ENCODE measurements at regions not wholly inside any gene's neighbourhood (a gene's known extent, or its start where the extent isn't known, plus 50 kb on each side); places are given as distances from the start of the nearest gene placed in this dataset.
A peak's percentile ranks its signal among the peaks of the same experiment; 100 is the strongest.

DNA sequence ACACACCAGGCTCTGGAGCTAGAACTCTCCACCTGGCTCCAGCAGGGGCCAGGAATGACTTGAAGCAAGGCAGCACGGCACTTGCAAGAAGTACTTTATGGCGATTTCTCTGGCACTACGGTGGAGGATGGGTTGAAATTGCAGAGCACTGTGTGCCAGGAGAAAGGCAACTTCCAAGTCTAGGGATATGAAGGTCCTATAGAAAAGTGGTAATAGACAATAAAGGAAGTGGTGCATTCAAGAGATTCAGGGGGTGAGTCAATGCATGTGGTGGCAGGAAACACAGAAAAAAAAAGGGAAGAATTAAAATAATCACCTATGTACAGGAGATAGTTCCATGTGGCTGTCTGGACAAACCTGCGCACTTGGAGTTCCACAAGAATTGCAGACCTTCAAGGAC, 240.3 kb upstream of the DYNLRB2 start:
- Histone ChIP-seq H3K36me3 (ENCODE audit: control insufficient read depth in 1 of 2, insufficient read depth in 2 of 2, low read depth in 1 of 2, low read length in 2 of 2) (no peaks in the 10 kb centered on the region), H2BK12ac (ENCODE audit: low read length in 2 of 2) (no peak overlapping the region), H3K9ac (ENCODE audit: low read length) (no peak overlapping the region), H2BK120ac (ENCODE audit: low read depth, low read length) (no peak overlapping the region), H3K27me3 (ENCODE audit: control insufficient read depth in 1 of 2, insufficient read depth in 1 of 2, low read length in 2 of 2) (peaks cover 0 to 5% of the 10 kb centered on the region in 2 experiments), H4K91ac (ENCODE audit: low read length) (no peak overlapping the region), H3K4me3 (ENCODE audit: insufficient read depth in 1 of 2, low read depth in 1 of 2, low read length in 2 of 2) (no peak overlapping the region), H2AFZ (ENCODE audit: low read depth, low read length) (no peak overlapping the region), H3K14ac (ENCODE audit: low read length in 2 of 2) (no peak overlapping the region), H2AK5ac (ENCODE audit: low read length, severe bottlenecking) (peak overlapping the region; percentile 96), H2BK15ac (ENCODE audit: low read depth, poor library complexity, severe bottlenecking) (no peak overlapping the region), H3K9me3 (ENCODE audit: control insufficient read depth, low read length) (no peaks in the 10 kb centered on the region), H2BK5ac (ENCODE audit: low read depth, low read length, poor library complexity, severe bottlenecking) (peak overlapping the region; percentile 75), H4K8ac (ENCODE audit: low read length) (no peak overlapping the region), H3K27ac (ENCODE audit: low read length, poor library complexity, severe bottlenecking) (peak overlapping the region; percentile 92), H3K4me1 (ENCODE audit: control insufficient read depth, insufficient read depth, low read depth, low read length) (peaks cover 5% of the 10 kb centered on the region), H3K23ac (ENCODE audit: low read length in 2 of 2) (no peak overlapping the region), H3K79me1 (replicated peaks; ENCODE audit: low read length, poor library complexity, severe bottlenecking) (no peaks in the 10 kb centered on the region), H3K18ac (ENCODE audit: low read depth in 1 of 2, low read length in 2 of 2) (peak overlapping the region in 1 of 2 experiments; percentile 54), H3K4ac (ENCODE audit: low read depth in 1 of 2, low read length in 2 of 2) (no peak overlapping the region), H3K4me2 (ENCODE audit: low read length, poor library complexity, severe bottlenecking) (no peak overlapping the region)
- 78% methylated on average over 3 of the region's 4 CpGs for WGBS
- DNase-seq: peak; percentile 2

DNA sequence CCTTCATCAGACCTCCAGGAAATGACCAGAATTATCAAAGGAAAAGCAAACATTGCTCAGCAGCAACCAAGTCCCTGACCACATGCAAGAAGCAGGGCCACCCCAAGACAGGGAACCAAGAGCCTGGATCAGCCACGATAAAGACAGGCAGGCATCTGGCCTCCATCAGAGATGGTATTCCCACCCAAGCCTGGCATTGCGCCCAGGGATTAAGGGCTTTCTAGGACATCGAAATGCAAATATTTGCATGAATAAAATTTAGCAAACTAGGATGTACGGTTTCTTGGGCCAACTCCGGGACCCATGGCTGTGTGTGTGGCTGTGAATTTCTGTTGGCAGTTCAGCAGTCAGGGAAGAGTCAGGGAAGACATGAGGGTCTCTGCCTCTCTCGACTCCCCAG, 241.4 kb upstream of the DYNLRB2 start:
- Histone ChIP-seq H3K9ac (ENCODE audit: low read length) (no peak overlapping the region), H2AFZ (ENCODE audit: low read depth, low read length) (no peak overlapping the region), H3K4me3 (ENCODE audit: insufficient read depth in 1 of 2, low read depth in 1 of 2, low read length in 2 of 2) (no peak overlapping the region), H4K8ac (ENCODE audit: low read length) (no peak overlapping the region), H3K79me1 (replicated peaks; ENCODE audit: low read length, poor library complexity, severe bottlenecking) (no peaks in the 10 kb centered on the region), H3K4me2 (ENCODE audit: low read length, poor library complexity, severe bottlenecking) (no peak overlapping the region), H2BK5ac (ENCODE audit: low read depth, low read length, poor library complexity, severe bottlenecking) (no peak overlapping the region), H3K4ac (ENCODE audit: low read depth in 1 of 2, low read length in 2 of 2) (no peak overlapping the region), H3K23ac (ENCODE audit: low read length in 2 of 2) (no peak overlapping the region), H2AK5ac (ENCODE audit: low read length, severe bottlenecking) (peak overlapping the region; percentile 19), H3K4me1 (ENCODE audit: control insufficient read depth, insufficient read depth, low read depth, low read length) (peaks cover 5% of the 10 kb centered on the region), H3K27me3 (ENCODE audit: control insufficient read depth in 1 of 2, insufficient read depth in 1 of 2, low read length in 2 of 2) (peaks cover 0 to 3% of the 10 kb centered on the region in 2 experiments), H3K18ac (ENCODE audit: low read depth in 1 of 2, low read length in 2 of 2) (no peak overlapping the region), H4K91ac (ENCODE audit: low read length) (no peak overlapping the region), H2BK15ac (ENCODE audit: low read depth, poor library complexity, severe bottlenecking) (no peak overlapping the region), H3K14ac (ENCODE audit: low read length in 2 of 2) (no peak overlapping the region), H2BK12ac (ENCODE audit: low read length in 2 of 2) (no peak overlapping the region), H3K27ac (ENCODE audit: low read length, poor library complexity, severe bottlenecking) (no peak overlapping the region), H3K9me3 (ENCODE audit: control insufficient read depth, low read length) (no peaks in the 10 kb centered on the region), H2BK120ac (ENCODE audit: low read depth, low read length) (no peak overlapping the region), H3K36me3 (ENCODE audit: control insufficient read depth in 1 of 2, insufficient read depth in 2 of 2, low read depth in 1 of 2, low read length in 2 of 2) (no peaks in the 10 kb centered on the region)
- WGBS: 69% methylated on average over 4 of the region's 6 CpGs
- peak; percentile 2 for DNase-seq

GRCh38 chr16:80298676-80299075, 242.1 kb upstream of the DYNLRB2 start:
- Histone ChIP-seq H3K9me3 (ENCODE audit: control insufficient read depth, low read length) (no peaks in the 10 kb centered on the region), H4K8ac (ENCODE audit: low read length) (no peak overlapping the region), H2BK12ac (ENCODE audit: low read length in 2 of 2) (no peak overlapping the region), H3K36me3 (ENCODE audit: control insufficient read depth in 1 of 2, insufficient read depth in 2 of 2, low read depth in 1 of 2, low read length in 2 of 2) (no peaks in the 10 kb centered on the region), H3K79me1 (replicated peaks; ENCODE audit: low read length, poor library complexity, severe bottlenecking) (no peaks in the 10 kb centered on the region), H3K4me2 (ENCODE audit: low read length, poor library complexity, severe bottlenecking) (no peak overlapping the region), H2AK5ac (ENCODE audit: low read length, severe bottlenecking) (no peak overlapping the region), H4K91ac (ENCODE audit: low read length) (no peak overlapping the region), H3K27me3 (ENCODE audit: control insufficient read depth in 1 of 2, insufficient read depth in 1 of 2, low read length in 2 of 2) (no peaks in the 10 kb centered on the region), H2BK15ac (ENCODE audit: low read depth, poor library complexity, severe bottlenecking) (no peak overlapping the region), H3K18ac (ENCODE audit: low read depth in 1 of 2, low read length in 2 of 2) (no peak overlapping the region), H3K23ac (ENCODE audit: low read length in 2 of 2) (no peak overlapping the region), H3K9ac (ENCODE audit: low read length) (no peak overlapping the region), H3K4me1 (ENCODE audit: control insufficient read depth, insufficient read depth, low read depth, low read length) (peaks cover 5% of the 10 kb centered on the region), H3K14ac (ENCODE audit: low read length in 2 of 2) (no peak overlapping the region), H3K27ac (ENCODE audit: low read length, poor library complexity, severe bottlenecking) (no peak overlapping the region), H3K4ac (ENCODE audit: low read depth in 1 of 2, low read length in 2 of 2) (no peak overlapping the region), H2AFZ (ENCODE audit: low read depth, low read length) (no peak overlapping the region), H2BK120ac (ENCODE audit: low read depth, low read length) (no peak overlapping the region), H3K4me3 (ENCODE audit: insufficient read depth in 1 of 2, low read depth in 1 of 2, low read length in 2 of 2) (no peak overlapping the region), H2BK5ac (ENCODE audit: low read depth, low read length, poor library complexity, severe bottlenecking) (no peak overlapping the region)
- no peak for DNase-seq

- Histone ChIP-seq H4K91ac (ENCODE audit: low read length) (no peak overlapping the region), H4K8ac (ENCODE audit: low read length) (no peak overlapping the region), H3K27ac (ENCODE audit: low read length, poor library complexity, severe bottlenecking) (no peak overlapping the region), H3K36me3 (ENCODE audit: control insufficient read depth in 1 of 2, insufficient read depth in 2 of 2, low read depth in 1 of 2, low read length in 2 of 2) (no peaks in the 10 kb centered on the region), H2BK15ac (ENCODE audit: low read depth, poor library complexity, severe bottlenecking) (no peak overlapping the region), H3K4me2 (ENCODE audit: low read length, poor library complexity, severe bottlenecking) (no peak overlapping the region), H2BK120ac (ENCODE audit: low read depth, low read length) (no peak overlapping the region), H3K23ac (ENCODE audit: low read length in 2 of 2) (no peak overlapping the region), H2AFZ (ENCODE audit: low read depth, low read length) (no peak overlapping the region), H2BK12ac (ENCODE audit: low read length in 2 of 2) (no peak overlapping the region), H3K4me3 (ENCODE audit: insufficient read depth in 1 of 2, low read depth in 1 of 2, low read length in 2 of 2) (no peak overlapping the region), H3K4me1 (ENCODE audit: control insufficient read depth, insufficient read depth, low read depth, low read length) (peaks cover 3% of the 10 kb centered on the region), H3K4ac (ENCODE audit: low read depth in 1 of 2, low read length in 2 of 2) (no peak overlapping the region), H3K14ac (ENCODE audit: low read length in 2 of 2) (no peak overlapping the region), H3K9ac (ENCODE audit: low read length) (no peak overlapping the region), H2AK5ac (ENCODE audit: low read length, severe bottlenecking) (no peak overlapping the region), H2BK5ac (ENCODE audit: low read depth, low read length, poor library complexity, severe bottlenecking) (no peak overlapping the region), H3K18ac (ENCODE audit: low read depth in 1 of 2, low read length in 2 of 2) (no peak overlapping the region), H3K9me3 (ENCODE audit: control insufficient read depth, low read length) (no peaks in the 10 kb centered on the region), H3K27me3 (ENCODE audit: control insufficient read depth in 1 of 2, insufficient read depth in 1 of 2, low read length in 2 of 2) (no peaks in the 10 kb centered on the region), H3K79me1 (replicated peaks; ENCODE audit: low read length, poor library complexity, severe bottlenecking) (no peaks in the 10 kb centered on the region)
- over 99% methylated on average over 3 of the region's 7 CpGs for WGBS
- DNase-seq: no peak
Measured at GRCh38 chr16:80296034-80296433, 244.8 kb upstream of the DYNLRB2 start.
